Tibial nerve (tissue), 4 donors: ENCODE measurements at regions not wholly inside any gene's neighbourhood (a gene's known extent, or its start where the extent isn't known, plus 50 kb on each side); places are given as distances from the start of the nearest gene placed in this dataset.
"Not testable (repeated sequence)": the region's sequence is repeated elsewhere in the genome, so short reads cannot be mapped to it uniquely, and the experiment has no call there.

Source experiments
- DNase-seq, 2 donors: peaks; one replicate each; pipeline ENCODE4 v3.0.0-alpha.2; 2019; ENCODE audit warnings: low spot score in 2 of 2
- H3K27ac ChIP-seq, 4 donors: fragments of 200-600 bp; sonication (generic) in 3 of 4; one replicate each; pipeline ENCODE4 v1.5.1; 2017 to 2019; ENCODE audit warnings: mild to moderate bottlenecking in 1 of 4
- H3K27me3 ChIP-seq, 2 donors: fragments of 200-600 bp; sonication (generic) in 1 of 2; one replicate each; pipeline versions ENCODE4 v1.5.1 to v1.6.0; 2017 to 2019
- H3K36me3 ChIP-seq, 3 donors: fragments of 200-600 bp; sonication (generic); one replicate each; pipeline ENCODE4 v1.5.1; 2018 to 2019
- H3K4me1 ChIP-seq, 4 donors: fragments of 200-600 bp; sonication (generic) in 3 of 4; one replicate each; pipeline ENCODE4 v1.5.1; 2017 to 2019
- H3K4me3 ChIP-seq, 4 donors: fragments of 200-600 bp; sonication (generic) in 3 of 4; one replicate each; pipeline ENCODE4 v1.5.1; 2017 to 2019; ENCODE audit warnings: mild to moderate bottlenecking in 1 of 4, moderate library complexity in 1 of 4
- H3K9me3 ChIP-seq, 4 donors: fragments of 200-600 bp; sonication (generic) in 3 of 4; one replicate each; pipeline ENCODE4 v1.5.1; 2017 to 2019
- EP300 ChIP-seq, 2 donors: sonication (generic); formaldehyde crosslinking; IDR thresholded peaks; one replicate each; pipeline ENCODE4 v1.6.1; 2017; ENCODE audit warnings: antibody characterized with exemption in 2 of 2, mild to moderate bottlenecking in 1 of 2
- POLR2A ChIP-seq, 2 donors: fragments of 450-650 bp; IDR thresholded peaks; one replicate each; pipeline ENCODE4 v1.6.1; 2017; ENCODE audit warnings: antibody characterized with exemption in 2 of 2, mild to moderate bottlenecking in 2 of 2, moderate library complexity in 2 of 2
- WGBS, 2 donors: methylation state at CpG; one replicate each; pipeline ENCODE4 v1.1.5; 2018; 5-methylcytosine and 5-hydroxymethylcytosine counted together
- TF ChIP-seq, protein P1 (sequence below), 5 experiments: fragments of 200-600 bp in 3 of 5; fragments of 450-650 bp in 2 of 5; sonication (generic) in 3 of 5; IDR thresholded peaks; one replicate each; pipeline ENCODE4 v1.5.1; 2016 to 2019; ENCODE audit warnings: antibody characterized with exemption in 5 of 5, mild to moderate bottlenecking in 3 of 5, moderate library complexity in 2 of 5

DNA sequence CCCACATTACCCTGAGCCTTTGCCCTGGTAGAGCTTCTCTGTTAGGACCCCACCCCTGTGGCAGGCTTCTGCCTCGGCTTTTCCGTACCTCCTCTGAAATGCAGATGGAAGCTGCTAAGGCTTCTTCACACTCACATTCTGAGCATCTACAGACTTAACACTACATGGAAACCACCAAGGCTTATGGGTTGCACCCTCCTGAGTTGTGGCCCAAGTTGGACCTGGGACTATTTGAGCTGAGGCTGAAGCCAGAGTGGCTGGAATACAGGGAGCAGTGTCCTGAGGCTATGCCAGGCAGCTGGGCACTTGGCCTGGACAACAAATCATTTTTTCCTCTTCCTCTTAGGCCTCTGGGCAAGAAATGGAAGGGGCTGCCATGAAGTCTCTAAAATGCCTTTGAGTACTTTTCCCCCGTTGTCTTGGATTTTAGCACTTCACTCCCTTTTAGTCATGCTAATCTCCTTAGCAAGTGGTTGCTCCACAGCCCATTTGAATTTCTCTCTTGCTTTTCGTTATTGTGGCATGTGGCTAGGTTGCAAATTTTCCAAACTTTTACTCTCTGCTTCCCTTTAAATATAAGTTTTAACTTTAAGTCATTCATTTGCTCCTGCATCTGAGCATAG lies 114.8 kb upstream of the FIBIN start:
- WGBS, 2 donors, result 67 to 79% methylated on average over 4 of the region's 4 CpGs
- no peak overlapping the region for H3K27ac ChIP-seq
- no peak for DNase-seq

DNA sequence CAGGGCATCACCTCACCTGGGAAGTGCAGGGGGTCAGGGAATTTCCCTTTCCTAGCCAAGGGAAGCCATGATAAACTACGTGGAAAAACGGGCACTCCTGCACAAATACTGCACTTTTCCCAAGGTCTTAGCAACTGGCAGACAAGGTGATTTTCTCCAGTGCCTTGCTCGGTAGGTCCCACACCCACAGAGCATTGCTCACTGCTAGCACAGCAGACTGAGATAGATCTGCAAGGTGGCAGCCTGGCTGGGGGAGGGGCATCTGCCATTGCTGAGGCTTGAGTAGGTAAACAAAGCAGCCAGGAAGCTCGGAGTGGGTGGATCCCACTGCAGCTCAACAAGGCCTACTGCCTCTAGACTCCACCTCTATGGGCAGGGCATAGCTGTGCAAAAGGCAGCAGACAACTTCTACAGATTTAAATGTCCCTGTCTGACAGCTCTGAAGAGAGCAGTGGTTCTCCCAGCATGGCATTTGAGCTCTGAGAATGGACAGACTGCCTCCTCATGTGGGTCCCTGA lies 111.5 kb upstream of the FIBIN start:
- not testable (repeated sequence) for H3K27ac ChIP-seq, DNase-seq, H3K4me1 ChIP-seq, H3K36me3 ChIP-seq, H3K4me3 ChIP-seq, H3K27me3 ChIP-seq
- H3K9me3 ChIP-seq, result peaks cover 0 to 14% (median 5%) of the 10 kb centered on the region in 4 donors
- WGBS, 2 donors, result 90 to 94% methylated on average over 4 of the region's 4 CpGs

More for the DNA sequence above, 114.8 kb upstream of the FIBIN start:
- no peak for TF ChIP-seq EP300 (IDR thresholded peaks at IDR 0.05)
- TF ChIP-seq, protein P1, sequence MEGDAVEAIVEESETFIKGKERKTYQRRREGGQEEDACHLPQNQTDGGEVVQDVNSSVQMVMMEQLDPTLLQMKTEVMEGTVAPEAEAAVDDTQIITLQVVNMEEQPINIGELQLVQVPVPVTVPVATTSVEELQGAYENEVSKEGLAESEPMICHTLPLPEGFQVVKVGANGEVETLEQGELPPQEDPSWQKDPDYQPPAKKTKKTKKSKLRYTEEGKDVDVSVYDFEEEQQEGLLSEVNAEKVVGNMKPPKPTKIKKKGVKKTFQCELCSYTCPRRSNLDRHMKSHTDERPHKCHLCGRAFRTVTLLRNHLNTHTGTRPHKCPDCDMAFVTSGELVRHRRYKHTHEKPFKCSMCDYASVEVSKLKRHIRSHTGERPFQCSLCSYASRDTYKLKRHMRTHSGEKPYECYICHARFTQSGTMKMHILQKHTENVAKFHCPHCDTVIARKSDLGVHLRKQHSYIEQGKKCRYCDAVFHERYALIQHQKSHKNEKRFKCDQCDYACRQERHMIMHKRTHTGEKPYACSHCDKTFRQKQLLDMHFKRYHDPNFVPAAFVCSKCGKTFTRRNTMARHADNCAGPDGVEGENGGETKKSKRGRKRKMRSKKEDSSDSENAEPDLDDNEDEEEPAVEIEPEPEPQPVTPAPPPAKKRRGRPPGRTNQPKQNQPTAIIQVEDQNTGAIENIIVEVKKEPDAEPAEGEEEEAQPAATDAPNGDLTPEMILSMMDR (IDR thresholded peaks at IDR 0.05), result no peak
- no peak for TF ChIP-seq POLR2A (IDR thresholded peaks at IDR 0.05)
- no peaks in the 10 kb centered on the region for H3K4me1 ChIP-seq
- H3K36me3 ChIP-seq, result no peaks in the 10 kb centered on the region
- peaks cover 0 to 19% (median 5%) of the 10 kb centered on the region in 4 donors for H3K9me3 ChIP-seq
- H3K27me3 ChIP-seq, result no peaks in the 10 kb centered on the region
- H3K4me3 ChIP-seq, result no peak overlapping the region

DNA sequence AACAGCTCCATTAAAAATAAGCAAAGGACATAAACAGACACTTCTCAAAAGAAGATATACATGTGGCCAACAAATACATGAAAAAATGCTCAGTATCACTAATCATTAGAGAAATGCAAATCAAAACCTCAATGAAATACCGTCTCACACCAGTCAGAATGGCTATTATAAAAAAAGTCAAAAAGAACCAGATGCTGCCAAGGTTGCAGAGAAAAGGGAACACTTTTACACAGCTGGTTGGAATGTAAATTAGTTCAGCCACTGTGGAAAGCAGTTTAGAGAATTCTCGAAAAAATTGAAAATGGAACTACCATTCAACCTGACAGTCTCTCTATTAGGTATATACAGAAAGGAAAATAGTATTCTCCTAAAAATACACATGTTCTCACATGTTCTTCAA lies 102.4 kb upstream of the FIBIN start:
- H3K27ac ChIP-seq, result no peak overlapping the region
- H3K4me1 ChIP-seq, result no peaks in the 10 kb centered on the region
- no peaks in the 10 kb centered on the region for H3K27me3 ChIP-seq
- no peaks in the 10 kb centered on the region for H3K36me3 ChIP-seq
- H3K4me3 ChIP-seq, result no peak overlapping the region
- no peaks in the 10 kb centered on the region for H3K9me3 ChIP-seq
- DNase-seq, result no peak
- no peak for TF ChIP-seq EP300 (IDR thresholded peaks at IDR 0.05)
- TF ChIP-seq, protein P1 (IDR thresholded peaks at IDR 0.05), result no peak
- no peak for TF ChIP-seq POLR2A (IDR thresholded peaks at IDR 0.05)
- 59 to 62% methylated on average over 2 of the region's 2 CpGs for WGBS, 2 donors

DNA sequence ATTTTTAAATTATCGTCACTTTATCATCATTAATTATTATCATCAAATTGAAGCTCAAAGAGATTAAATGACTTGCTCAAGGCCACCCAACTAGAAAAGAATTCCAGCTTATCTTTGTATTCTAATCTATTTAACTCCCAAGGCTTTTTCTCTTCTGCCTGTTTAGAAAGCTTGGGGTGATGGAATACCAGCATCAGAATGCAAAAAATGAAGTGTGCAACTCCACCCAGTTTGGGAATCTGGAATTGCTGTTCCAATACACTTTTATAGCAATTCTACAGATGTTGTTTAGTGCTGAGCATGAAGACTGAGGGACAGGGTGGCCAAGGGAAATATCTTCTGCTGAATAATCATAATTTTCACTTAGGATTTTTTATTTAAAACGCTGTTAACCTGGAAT lies 97.2 kb upstream of the FIBIN start:
- DNase-seq, result no peak
- Histone ChIP-seq H3K36me3 (no peaks in the 10 kb centered on the region), H3K27ac (no peak overlapping the region), H3K4me1 (peaks cover 0 to 3% (median 0%) of the 10 kb centered on the region in 4 donors), H3K27me3 (no peaks in the 10 kb centered on the region), H3K9me3 (no peaks in the 10 kb centered on the region), H3K4me3 (no peak overlapping the region)
- TF ChIP-seq POLR2A (IDR thresholded peaks at IDR 0.05) (no peak), EP300 (IDR thresholded peaks at IDR 0.05) (no peak)
- TF ChIP-seq, protein P1 (IDR thresholded peaks at IDR 0.05), result no peak
- WGBS, 2 donors, result 40 to 43% methylated on average over 2 of the region's 2 CpGs

DNA sequence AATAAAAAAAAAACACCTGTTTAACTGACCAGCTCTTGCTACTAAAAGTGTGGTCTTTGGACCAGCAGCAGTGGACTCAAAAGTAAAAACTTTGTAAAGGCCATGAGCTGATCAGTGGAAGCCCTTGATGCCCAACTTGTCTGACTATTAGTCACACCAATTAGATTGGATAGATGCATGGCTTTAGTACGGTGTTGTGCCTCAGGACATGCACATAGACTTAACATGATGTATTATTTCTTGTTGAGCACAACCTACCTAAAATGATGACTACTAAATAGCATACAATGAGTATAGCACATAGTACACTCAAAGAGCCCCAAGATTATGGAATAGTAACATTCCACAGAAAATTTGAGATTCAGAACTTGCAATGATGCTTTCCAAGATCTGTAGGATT lies 95.1 kb upstream of the FIBIN start:
- WGBS, 2 donors, result 89% methylated on average over 1 of the region's 1 CpG

More for the DNA sequence above, 95.1 kb upstream of the FIBIN start:
- Histone ChIP-seq H3K27me3 (no peaks in the 10 kb centered on the region), H3K9me3 (no peaks in the 10 kb centered on the region), H3K4me3 (no peak overlapping the region), H3K27ac (no peak overlapping the region), H3K36me3 (no peaks in the 10 kb centered on the region), H3K4me1 (peaks cover 0 to 3% (median 0%) of the 10 kb centered on the region in 4 donors)
- DNase-seq, result no peak
- TF ChIP-seq, protein P1 (IDR thresholded peaks at IDR 0.05), result no peak
- TF ChIP-seq POLR2A (IDR thresholded peaks at IDR 0.05), result no peak
- no peak for TF ChIP-seq EP300 (IDR thresholded peaks at IDR 0.05)
